HG03103 (cell line): ENCODE measurements at regions not wholly inside any gene's neighbourhood (a gene's known extent, or its start where the extent isn't known, plus 50 kb on each side); places are given as distances from the start of the nearest gene placed in this dataset.
"Not testable (repeated sequence)": the region's sequence is repeated elsewhere in the genome, so short reads cannot be mapped to it uniquely, and the experiment has no call there.

Source experiments
- ATAC-seq: cut with Tn5 transposase; IDR thresholded peaks from one replicate; pipeline ENCODE4 v1.9.1; 2021; ENCODE audit warnings: low read depth; ENCODE audit not compliant: unreplicated experiment

DNA sequence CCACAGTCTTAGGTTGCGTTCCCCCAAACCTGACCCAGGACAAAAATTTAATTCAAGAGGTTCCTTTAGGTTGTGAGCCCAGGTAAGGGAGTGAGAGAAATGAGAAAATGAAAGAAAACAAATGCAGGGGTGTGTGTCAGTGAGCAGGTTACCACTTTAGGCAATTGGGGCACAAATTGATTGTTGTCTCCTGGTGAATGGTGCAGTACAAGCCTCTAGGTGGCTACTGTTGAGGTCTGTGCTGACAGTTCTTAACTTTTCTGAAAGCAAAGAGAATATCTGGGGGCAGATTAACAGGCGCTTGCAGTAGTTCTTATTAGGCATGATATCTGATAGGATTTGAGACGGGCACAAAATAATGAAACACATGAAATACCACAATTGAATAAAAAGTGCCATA, 894.6 kb downstream of the FAM181B start:
- ATAC-seq, result no peak

DNA sequence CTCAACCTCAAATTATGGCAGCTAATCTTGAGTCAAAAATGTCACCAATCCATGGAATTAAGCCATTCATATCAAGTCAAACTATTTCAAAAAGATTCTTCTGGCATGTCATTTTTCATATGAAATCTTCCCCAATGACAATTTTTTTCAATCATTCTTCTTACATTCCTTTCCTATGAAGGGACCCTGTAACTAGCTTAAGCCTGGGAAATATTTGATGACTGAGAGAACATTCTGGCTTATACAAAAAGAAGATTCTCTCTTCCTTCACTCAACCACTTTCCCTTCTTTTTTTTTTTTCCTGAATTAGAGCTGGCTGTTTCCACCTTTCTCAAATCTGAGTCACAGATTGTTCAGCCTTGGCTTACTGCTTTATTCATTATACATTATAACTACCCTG, 903.7 kb downstream of the FAM181B start:
- no peak for ATAC-seq

DNA sequence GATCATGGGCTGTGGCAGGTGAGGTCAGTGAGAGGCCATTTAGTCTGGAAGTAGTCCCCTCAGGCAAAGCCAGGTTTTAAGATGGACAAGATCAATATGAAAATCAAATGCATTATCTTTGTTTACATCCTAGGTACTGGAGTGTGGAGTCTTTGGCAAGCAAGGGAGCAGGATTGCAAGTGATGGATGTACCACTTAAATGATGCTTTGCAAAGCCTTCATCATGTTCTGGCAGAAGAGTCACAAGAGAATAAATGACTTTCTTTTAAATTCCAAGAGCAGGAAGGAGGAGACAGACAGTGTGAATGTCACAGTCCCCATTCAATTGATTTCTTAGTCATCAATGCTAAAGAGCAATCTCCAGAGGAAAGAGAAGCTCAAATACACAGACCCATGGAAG, 908.3 kb downstream of the FAM181B start:
- ATAC-seq, result no peak

DNA sequence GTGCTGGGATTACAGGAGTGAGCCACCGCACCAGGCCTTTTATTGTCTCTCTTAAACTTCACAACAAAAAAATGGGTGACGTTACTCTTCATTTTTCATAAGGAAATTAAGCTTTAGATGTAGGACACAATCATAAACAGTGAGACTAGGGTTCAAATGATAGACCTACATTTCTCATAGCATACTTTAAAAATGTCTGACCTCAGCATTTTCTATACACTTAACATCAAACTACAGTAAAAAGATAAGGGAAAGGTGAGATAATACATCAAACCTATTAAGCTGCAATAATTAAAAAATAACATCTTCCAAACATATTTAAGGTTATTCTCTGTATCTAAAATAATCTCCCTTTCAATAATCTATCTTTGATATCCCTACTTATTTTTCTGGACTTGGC, 914.2 kb downstream of the FAM181B start:
- ATAC-seq, result no peak

DNA sequence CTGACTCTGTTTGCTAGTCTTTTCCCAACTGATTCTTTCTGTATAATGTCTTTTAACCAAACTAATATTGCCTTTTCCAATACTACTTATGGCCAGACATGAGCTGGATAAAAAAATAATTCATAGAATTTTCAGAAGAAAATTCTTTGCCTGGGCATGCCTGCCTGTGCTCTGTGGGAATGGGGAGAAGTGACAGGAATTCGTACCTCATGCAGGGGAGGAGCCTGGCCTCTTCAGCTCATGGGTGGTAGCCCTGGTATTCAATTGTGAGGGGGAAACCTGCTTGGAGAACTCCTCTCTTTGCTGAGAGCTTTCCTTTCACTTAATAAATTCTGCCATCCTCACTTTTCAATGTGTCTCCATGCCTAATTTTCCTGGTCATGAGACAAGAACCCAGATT, 928.8 kb downstream of the FAM181B start:
- ATAC-seq, result no peak

DNA sequence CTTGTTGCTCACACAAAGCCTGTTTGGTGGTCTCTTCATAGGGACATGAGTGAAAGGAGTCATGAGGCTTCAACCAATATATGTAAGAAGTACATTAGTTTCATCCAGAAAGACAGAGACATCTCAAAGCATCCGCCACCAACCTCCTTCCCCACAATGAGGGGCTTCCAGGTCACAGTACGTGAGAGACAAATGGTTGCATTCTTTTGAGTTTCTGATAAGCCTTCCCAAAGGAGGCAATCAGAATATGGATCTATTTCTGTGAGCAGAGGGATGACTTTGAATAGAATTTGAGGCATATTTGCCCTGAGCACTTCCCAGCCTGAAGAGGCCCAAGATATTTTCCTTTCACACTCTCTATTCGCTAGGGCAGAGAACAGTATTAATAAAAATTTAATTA, 931.1 kb downstream of the FAM181B start:
- no peak for ATAC-seq

DNA sequence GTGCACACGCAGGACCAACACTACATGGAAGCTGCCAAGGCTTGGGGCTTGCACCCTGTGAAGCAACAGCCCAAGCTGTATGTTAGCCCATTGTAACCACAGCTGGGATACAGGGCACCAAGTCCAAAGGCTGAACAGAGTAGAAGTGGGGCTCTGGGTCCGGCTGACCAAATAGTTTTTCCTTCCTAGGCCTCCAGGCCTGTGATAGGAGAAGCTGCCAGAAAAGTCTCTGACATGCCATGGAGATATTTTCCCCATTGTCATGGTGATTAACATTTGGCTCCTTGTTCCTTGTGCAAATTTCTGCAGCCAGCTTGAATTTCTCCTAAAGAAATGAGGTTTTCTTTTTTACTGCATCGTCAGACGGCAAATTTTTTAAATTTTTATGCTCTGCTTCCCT, 941.2 kb downstream of the FAM181B start:
- ATAC-seq, result no peak

DNA sequence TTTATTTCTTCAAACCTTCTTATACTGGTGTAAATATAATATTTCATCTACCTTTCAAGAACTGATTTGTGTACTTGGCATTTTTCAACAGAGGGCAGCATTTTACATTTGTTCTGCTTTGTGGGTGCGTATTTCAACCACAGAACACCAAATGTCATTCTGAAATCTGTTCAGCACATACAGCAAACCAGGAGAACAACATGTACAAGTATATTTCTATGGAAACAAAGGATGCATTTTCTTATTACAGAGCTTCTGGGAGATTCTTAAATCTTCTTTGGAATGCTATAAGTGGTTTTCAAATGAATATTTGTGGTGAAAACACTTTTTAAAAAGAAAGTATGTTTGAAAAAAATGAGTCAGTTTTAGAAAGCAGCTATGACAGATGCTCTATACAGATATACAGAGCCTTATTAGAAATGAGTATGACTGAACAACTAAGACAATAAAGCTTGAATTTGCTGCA, 946.0 kb downstream of the FAM181B start:
- peak; percentile 58 for ATAC-seq

DNA sequence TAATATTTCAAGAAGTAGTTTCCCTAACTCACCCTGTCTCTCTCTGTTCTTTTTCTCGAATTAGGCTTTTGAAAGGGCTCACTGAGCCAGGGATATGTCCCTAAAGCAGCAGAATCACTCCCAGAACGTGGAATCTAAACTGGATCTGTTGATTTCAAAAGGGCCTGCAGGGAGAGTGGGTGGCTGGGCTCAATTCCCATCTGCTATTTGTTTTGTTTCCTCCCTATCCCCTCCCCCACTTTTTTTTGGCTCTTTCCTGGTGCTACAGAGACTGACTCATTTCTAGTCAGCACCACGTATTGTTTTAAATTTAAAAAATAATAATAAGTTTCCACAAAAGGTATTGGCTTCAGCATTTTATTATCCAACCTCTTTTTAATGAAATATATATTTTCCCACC, 961.5 kb downstream of the FAM181B start:
- no peak for ATAC-seq

DNA sequence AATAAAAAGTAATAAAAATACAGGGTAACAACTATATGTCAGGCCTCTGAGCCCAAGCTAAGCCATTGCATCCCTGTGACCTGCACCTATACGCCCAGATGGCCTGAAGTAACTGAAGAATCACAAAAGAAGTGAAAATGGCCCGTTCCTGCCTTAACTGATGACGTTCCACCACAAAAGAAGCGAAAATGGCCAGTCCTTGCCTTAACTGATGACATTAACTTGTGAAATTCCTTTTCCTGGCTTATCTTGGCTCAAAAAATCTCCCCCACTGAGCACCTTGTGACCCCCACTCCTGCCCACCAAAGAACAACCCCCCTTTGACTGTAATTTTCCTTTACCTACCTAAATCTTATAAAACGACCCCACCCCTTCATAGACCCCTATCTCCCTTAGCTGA, 963.8 kb downstream of the FAM181B start:
- not testable (repeated sequence) for ATAC-seq

DNA sequence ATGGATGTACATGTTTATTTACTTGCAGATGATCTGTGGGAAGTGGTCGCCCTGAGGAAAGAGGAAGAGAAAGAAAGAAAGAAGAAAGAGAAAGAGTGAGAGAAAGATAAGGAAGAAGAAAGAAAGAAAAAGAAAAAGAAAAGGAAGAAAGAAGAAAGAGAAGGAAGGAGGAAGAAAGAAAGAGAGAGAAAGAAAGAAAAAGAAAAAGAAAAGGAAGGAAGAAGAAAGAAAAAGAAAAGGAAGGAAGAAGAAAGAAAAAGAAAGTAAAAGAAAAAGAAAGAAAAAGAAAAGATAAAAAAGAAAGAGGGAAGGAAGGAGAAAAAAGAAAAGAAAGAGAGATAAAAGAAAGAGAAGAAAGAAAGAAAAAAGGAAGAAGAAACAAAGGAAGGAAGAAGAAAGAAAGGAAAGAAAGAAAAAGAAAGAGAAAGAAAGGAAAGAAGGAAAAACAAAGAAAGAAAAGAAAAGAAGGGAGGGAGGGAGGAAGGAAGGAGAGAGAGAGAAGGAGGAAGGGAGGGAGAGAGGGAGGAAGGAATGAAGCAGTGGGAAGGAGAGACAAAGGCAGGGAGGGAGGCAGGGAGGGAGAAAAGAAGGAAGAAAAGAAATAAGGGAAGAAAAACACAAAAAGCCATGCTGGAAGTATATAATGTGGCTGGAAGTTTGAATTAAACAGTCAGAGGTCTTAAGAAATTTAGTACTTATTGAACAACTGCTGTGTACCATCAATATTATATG, 976.6 kb downstream of the FAM181B start:
- ATAC-seq, result no peak

DNA sequence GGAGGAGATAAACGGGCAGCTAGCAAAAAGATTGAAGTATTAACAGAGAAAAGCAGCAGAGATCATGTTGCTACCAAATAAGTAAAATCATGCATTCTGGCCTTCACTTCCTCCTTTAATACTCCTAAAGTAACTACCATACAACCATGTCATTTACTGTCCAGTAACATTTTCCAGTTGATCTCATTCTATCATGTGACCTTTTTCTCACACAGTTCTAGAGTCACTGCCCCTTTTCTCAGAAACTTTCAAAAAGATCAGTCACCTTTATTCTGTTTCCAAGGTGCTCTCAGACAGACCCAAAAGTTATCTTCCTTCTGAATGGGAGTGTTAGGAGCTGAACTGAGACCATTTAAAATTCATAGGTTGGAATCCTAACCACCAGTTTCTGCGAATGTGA, 984.4 kb downstream of the FAM181B start:
- ATAC-seq, result no peak

DNA sequence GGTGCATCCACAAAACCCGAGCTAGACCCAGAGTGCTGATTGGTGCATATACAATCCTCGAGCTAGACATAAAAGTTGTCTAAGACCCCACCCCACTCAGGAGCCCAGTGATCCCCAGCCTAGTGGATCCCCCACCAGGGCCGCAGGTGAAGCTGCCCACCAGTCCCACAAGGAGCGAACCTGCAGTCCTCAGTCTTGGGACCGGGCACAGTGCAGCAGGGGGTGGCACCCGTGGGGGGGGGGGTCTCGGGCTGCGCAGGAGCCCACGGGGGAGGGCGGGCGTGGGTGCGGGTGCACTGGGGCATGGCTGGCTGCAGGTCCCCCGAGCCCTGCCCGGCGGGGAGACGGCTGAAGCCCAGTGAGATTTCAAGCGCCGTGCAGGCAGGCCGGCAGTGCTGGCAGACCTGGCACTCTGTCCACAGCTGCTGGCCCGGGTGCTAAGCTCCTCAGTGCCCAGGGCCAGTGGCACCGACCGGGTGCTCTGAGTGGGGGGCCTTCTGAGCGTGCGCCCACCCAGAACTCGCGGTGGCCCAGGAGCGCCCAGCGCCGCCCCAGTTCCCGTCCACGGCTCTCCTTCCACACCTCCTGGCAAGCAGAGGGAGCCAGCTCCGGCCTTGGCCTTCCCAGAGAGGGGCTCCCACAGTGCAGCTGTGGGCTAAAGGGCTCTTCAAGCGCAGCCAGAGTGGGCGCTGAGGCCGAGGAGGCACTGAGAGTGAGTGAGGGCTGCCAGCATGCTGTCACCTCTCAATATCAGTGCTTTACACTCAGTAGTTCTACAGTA, 989.1 kb downstream of the FAM181B start:
- ATAC-seq, result no peak

DNA sequence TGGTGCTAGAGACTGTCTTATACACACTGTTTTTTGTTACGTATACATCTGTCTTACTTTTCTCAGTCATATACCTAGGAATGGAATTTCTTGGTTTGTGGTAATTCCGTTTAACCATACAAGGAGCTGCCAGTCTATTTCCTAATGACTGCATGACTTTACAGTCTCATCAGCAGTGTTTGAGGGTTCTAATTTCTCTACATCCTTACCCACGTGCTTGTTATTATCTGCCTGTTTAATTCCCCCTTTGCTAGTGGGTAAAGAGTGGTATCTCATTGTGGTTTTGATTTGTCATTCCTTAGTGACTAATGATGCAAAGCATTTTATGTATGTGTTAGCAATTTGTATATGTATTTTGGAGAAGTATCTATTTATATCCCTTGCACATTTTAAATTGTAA, 1008.0 kb downstream of the FAM181B start:
- no peak for ATAC-seq

DNA sequence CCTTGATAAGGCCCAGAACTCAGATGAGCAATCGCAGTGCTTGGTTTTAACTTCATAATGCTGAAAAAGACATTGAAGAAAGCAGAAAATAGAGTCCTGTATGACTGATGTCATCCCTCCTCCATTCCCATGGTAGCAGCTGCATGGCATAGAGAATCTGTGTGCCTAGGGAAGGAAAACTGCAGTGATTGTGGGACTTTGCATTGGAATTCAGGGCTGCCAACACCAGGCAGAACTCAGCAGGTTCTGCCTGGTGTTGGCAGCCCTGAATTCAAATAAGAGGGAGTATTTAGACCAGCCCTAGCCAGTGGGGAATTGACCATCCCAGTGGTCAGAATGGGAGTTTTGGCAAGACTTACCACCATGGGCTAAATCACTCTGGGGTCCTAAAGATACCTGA, 1016.0 kb downstream of the FAM181B start:
- ATAC-seq, result no peak

DNA sequence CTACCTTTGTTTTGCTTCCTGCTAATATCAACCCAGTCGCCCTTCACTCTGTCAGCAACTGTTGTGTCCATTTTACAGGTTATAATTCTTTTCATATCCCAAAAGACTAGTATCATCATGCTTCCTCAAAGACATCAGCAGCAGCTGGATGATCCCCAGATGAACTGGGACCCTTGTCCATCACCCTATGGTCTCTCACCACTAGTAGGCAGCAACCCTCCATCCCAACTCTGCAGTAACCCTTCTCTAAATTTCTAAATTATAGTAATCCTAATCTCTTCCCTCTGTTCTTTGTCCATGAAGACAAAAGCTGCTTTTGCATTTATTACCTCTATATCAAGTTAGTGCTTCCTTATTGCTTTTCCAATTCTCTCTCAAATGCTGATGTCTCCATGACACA, 1025.8 kb downstream of the FAM181B start:
- no peak for ATAC-seq

DNA sequence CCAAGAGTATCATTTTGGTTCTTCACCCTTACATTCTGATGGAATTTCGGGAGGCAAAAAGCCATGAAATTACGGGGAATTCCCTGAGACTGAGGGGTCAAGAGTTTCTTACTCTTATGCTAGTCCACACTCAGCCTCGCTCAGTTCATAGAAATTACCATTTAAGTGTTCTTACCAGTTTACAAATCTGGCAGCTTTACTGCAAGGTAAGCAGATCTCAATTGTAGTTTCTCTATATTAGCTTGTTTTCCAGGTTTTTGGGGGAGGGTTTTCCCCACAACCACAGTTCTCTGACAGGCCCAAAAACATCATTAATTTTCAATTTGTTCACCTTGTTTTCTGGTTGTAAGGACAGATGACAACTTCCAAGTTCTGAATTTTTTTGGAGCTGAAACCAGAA, 1028.4 kb downstream of the FAM181B start:
- no peak for ATAC-seq

DNA sequence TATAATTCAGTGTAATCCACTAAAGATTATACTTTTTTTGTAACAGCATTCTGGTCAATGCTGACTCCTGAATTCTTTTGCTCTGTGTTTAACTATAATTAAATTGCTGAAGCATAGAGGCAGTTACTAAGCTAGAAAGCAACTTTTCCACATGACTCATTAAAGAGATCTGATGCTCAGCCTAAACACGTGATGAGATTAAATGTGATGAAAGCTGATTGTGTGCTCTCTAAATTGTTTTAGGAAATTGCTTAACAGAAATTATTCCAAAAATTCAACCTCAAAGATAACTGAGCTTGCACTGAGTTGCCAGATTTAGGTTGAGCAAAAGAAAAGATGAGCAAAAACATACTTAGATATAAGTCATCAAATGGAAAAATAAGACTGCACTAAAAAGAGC, 1033.6 kb downstream of the FAM181B start:
- no peak for ATAC-seq

DNA sequence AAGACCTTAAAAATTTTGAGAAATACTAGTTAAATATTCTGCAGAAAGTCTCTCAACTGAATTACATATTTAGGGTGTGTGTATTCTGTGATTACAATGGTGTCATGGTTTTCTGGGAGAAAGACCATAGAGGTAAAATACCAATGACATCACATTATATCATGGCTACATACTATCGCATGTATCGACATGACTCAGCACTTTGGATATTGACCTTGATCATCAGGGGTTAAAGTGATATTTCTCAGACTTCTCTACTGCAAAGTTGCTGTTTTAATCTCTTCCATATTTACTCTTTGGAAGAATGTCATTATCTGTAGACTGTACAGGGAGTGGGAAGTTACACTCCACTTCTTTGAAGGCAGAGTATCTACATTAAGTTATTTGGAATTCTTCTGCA, 1046.6 kb downstream of the FAM181B start:
- no peak for ATAC-seq

DNA sequence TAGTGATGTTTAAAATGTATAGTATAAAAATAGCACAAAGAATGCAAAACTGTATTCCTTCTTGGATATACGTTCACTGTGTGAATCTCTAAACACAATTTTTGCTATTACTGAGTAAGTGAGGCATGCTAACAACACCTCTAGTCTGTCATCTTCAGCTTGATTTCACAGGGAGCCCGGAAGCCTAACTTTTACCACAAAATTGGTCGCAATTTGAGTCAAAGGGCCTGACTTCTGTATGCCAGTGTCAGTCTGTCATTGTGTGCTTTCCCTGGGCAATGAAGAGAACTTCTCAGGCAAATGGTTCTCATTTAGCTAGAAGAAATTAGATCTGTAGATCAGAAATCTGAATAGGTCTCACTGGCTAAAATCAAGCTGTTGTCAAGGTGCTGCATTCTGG, 1059.5 kb downstream of the FAM181B start:
- ATAC-seq, result no peak

DNA sequence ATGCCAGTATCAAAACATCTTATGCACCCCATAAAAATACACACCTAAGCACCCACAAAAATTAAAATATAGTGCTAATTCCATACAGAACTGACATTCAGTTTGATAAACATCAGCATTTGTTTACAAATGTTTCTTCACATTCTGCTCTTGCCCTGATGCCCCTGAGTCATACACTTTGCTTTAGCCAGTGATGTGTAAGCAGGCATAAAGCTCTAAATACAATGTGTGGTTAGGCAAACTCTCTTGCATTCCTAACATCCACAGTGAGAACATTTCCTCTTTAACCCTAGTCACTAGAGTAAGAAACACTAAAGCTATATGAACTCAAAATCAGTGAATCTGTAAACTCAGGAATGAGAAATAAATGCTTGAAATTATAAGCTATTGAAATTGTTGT, 1060.7 kb downstream of the FAM181B start:
- no peak for ATAC-seq

DNA sequence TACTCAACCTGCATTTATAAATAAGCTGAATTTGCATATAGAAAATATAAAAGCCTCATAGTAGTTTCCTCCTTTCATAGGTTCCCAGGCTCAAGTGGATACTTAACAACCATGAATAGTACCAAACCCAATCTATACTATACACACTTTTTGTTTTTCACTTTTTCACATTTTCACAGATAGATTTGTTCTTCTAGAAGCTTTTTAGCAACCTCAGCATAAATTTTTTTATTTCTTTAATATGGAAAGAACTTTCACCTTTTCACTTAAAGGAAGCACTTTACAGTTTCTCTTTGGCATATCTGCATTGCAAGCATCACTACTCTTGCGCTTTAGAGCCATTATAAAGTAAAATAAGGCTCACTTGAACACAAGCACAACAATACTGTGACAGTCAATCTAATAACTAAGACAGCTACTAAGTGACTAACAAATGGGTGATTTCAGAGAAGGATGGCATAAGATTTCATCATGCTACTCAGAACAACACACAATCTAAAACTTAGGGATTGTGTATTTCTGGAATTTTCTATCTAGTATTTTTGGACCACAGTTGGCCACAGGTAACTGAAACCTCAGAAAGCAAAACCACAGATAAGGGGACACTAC, 1063.6 kb downstream of the FAM181B start:
- no peak for ATAC-seq
